ENCODE measurements at regions not wholly inside any gene's neighbourhood (a gene's known extent, or its start where the extent isn't known, plus 50 kb on each side); places are given as distances from the start of the nearest gene placed in this dataset.

DNA sequence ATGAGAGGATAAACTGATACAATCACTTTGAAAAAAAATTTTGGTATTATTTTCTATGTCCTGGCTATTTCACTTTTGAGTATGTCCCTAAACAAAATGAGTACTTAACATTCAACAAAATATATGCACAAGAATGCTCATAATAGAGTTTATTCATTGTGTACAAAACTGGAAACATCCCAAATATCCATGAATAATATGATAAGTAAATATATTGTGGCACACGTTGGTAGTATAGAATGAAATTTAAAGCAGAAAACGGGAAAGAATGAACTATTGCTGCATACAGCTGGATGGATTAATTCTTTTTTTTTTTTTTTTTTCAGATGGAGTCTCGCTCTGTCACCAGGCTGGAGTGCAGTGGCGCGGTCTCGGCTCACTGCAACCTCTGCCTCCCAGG, 725.2 kb downstream of the LTN1 start:
- DNase-seq (ENCODE audit: low read depth, low spot score) (no peak), FAIRE-seq (no peak)
- H3K27me3 ChIP-seq (ENCODE audit: control insufficient read depth, extremely low read depth, insufficient read depth, low read length) = no peaks in the 10 kb centered on the region
- TF ChIP-seq EZH2 (IDR thresholded peaks at IDR 0.05; ENCODE audit: low read length) = no peak
- TF ChIP-seq CTCF (optimal IDR thresholded peaks at IDR 0.05 in 1 of 3, IDR thresholded peaks at IDR 0.05 in 1 of 3, conservative IDR thresholded peaks at IDR 0.05 in 1 of 3; ENCODE audit: extremely low read depth in 1 of 3, insufficient read depth in 2 of 3, low read length in 3 of 3) = no peak
- no peaks in the 10 kb centered on the region for H3K4me1 ChIP-seq (ENCODE audit: control insufficient read depth, extremely low read depth, insufficient read depth, low read length)
- H4K20me1 ChIP-seq (ENCODE audit: control insufficient read depth, extremely low read depth, insufficient read depth, low read length) = no peaks in the 10 kb centered on the region
- no peaks in the 10 kb centered on the region for H3K36me3 ChIP-seq (ENCODE audit: control insufficient read depth in 2 of 2, extremely low read depth in 1 of 2, insufficient read depth in 2 of 2, low read length in 2 of 2)
- H3K27ac ChIP-seq (ENCODE audit: control insufficient read depth, insufficient read depth, low read length) = no peak overlapping the region
- H3K9me1 ChIP-seq (ENCODE audit: control insufficient read depth, extremely low read depth, insufficient read depth, low read length) = no peaks in the 10 kb centered on the region
- no peak overlapping the region for H3K4me2 ChIP-seq (ENCODE audit: control insufficient read depth, extremely low read depth, insufficient read depth, low read depth, low read length)
- H3K9me3 ChIP-seq (ENCODE audit: control insufficient read depth, low read depth, low read length) = no peaks in the 10 kb centered on the region
- no peak overlapping the region for H2AFZ ChIP-seq (ENCODE audit: control insufficient read depth, low read length)
- no peak overlapping the region for H3K4me3 ChIP-seq (ENCODE audit: control insufficient read depth in 2 of 3, extremely low read depth in 1 of 3, insufficient read depth in 2 of 3, low read depth in 1 of 3, low read length in 3 of 3)
- H3K9ac ChIP-seq (ENCODE audit: control insufficient read depth, extremely low read depth, insufficient read depth, low read length) = no peak overlapping the region
- H3K79me2 ChIP-seq (ENCODE audit: control insufficient read depth, insufficient read depth, low read length) = no peaks in the 10 kb centered on the region
- dilution Hi-C loops (cut with MboI; ENCODE audit: extremely low pct_ligation_motif_present, low sequenced_read_pairs) = no loop called here

DNA sequence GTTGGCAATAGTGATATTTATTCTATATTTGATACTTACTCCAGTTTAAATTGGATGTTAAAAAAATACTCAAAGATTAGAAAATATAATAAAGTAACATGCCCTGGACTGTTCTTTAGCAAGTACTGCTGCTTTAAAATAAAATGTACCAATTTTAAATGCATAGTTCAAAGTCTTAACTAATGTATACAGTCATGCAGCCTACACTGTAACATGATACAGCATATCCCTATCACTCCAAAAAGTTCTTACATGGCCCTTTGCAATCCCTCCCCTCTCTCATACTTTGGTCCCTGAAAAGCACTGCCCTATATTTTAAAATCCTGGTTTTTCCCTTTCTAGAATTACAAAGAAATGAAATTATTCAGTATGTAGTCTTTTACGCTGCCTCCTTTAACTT, 726.6 kb downstream of the LTN1 start:
- Histone ChIP-seq H3K27ac (ENCODE audit: control insufficient read depth, insufficient read depth, low read length) (no peak overlapping the region), H3K4me1 (ENCODE audit: control insufficient read depth, extremely low read depth, insufficient read depth, low read length) (no peaks in the 10 kb centered on the region), H2AFZ (ENCODE audit: control insufficient read depth, low read length) (no peak overlapping the region), H3K4me3 (ENCODE audit: control insufficient read depth in 2 of 3, extremely low read depth in 1 of 3, insufficient read depth in 2 of 3, low read depth in 1 of 3, low read length in 3 of 3) (no peak overlapping the region), H3K9ac (ENCODE audit: control insufficient read depth, extremely low read depth, insufficient read depth, low read length) (no peak overlapping the region), H4K20me1 (ENCODE audit: control insufficient read depth, extremely low read depth, insufficient read depth, low read length) (no peaks in the 10 kb centered on the region), H3K4me2 (ENCODE audit: control insufficient read depth, extremely low read depth, insufficient read depth, low read depth, low read length) (no peak overlapping the region), H3K9me1 (ENCODE audit: control insufficient read depth, extremely low read depth, insufficient read depth, low read length) (no peaks in the 10 kb centered on the region), H3K27me3 (ENCODE audit: control insufficient read depth, extremely low read depth, insufficient read depth, low read length) (no peaks in the 10 kb centered on the region), H3K36me3 (ENCODE audit: control insufficient read depth in 2 of 2, extremely low read depth in 1 of 2, insufficient read depth in 2 of 2, low read length in 2 of 2) (no peaks in the 10 kb centered on the region), H3K9me3 (ENCODE audit: control insufficient read depth, low read depth, low read length) (no peaks in the 10 kb centered on the region), H3K79me2 (ENCODE audit: control insufficient read depth, insufficient read depth, low read length) (no peaks in the 10 kb centered on the region)
- FAIRE-seq (no peak), DNase-seq (ENCODE audit: low read depth, low spot score) (no peak)
- TF ChIP-seq CTCF (optimal IDR thresholded peaks at IDR 0.05 in 1 of 3, IDR thresholded peaks at IDR 0.05 in 1 of 3, conservative IDR thresholded peaks at IDR 0.05 in 1 of 3; ENCODE audit: extremely low read depth in 1 of 3, insufficient read depth in 2 of 3, low read length in 3 of 3) (no peak), EZH2 (IDR thresholded peaks at IDR 0.05; ENCODE audit: low read length) (no peak)
- dilution Hi-C loops (cut with MboI; ENCODE audit: extremely low pct_ligation_motif_present, low sequenced_read_pairs) = no loop called here
